HFFc6 (cell line): ENCODE measurements at regions not wholly inside any gene's neighbourhood (a gene's known extent, or its start where the extent isn't known, plus 50 kb on each side); places are given as distances from the start of the nearest gene placed in this dataset.

ENCODE experiments used
- DNase-seq: peaks from one replicate; pipeline ENCODE4 v3.0.0-alpha.2; 2018
- H3K27ac Mint-ChIP-seq: 2 replicates; pipeline ENCODE4 v1.8.0; 2020; ENCODE audit warnings: mild to moderate bottlenecking, mixed read lengths
- H3K27me3 Mint-ChIP-seq: 2 replicates; pipeline ENCODE4 v1.8.0; 2021; ENCODE audit warnings: mild to moderate bottlenecking, moderate library complexity, mixed read lengths; ENCODE audit not compliant: insufficient read depth
- H3K36me3 Mint-ChIP-seq: 2 replicates; pipeline ENCODE4 v1.8.0; 2021; ENCODE audit warnings: low read depth, mixed read lengths
- H3K4me1 Mint-ChIP-seq: 2 replicates; pipeline ENCODE4 v1.8.0; 2020; ENCODE audit warnings: low read depth, mixed read lengths
- H3K4me3 Mint-ChIP-seq: 2 replicates; pipeline ENCODE4 v1.8.0; 2020; ENCODE audit warnings: mild to moderate bottlenecking, moderate library complexity, mixed read lengths
- H3K9me3 Mint-ChIP-seq: 2 replicates; pipeline ENCODE4 v1.8.0; 2020; ENCODE audit warnings: mild to moderate bottlenecking, mixed read lengths
- CTCF ChIP-seq: fragments of 200-600 bp; sonication (generic); IDR thresholded peaks from 2 replicates; pipeline ENCODE4 v1.5.0; 2021; ENCODE audit warnings: antibody characterized with exemption, mild to moderate bottlenecking

- H3K27me3 Mint-ChIP-seq = peaks cover 2% of the 10 kb centered on the region; the same call in 1 of the 2 replicates
- H3K4me1 Mint-ChIP-seq = no peaks in the 10 kb centered on the region
- no peak for DNase-seq
- no peak overlapping the region for H3K27ac Mint-ChIP-seq
- H3K4me3 Mint-ChIP-seq = no peak overlapping the region
- TF ChIP-seq CTCF = no peak
- H3K36me3 Mint-ChIP-seq = no peaks in the 10 kb centered on the region
- H3K9me3 Mint-ChIP-seq = peaks cover 15% of the 10 kb centered on the region
Measured at GRCh38 chr1:104574620-104575019, 824.9 kb downstream of the AMY1C start.

- DNase-seq = no peak
- Mint-ChIP-seq H3K4me1 (no peaks in the 10 kb centered on the region), H3K9me3 (peaks cover 24% of the 10 kb centered on the region), H3K27me3 (no peaks in the 10 kb centered on the region), H3K4me3 (no peak overlapping the region), H3K36me3 (no peaks in the 10 kb centered on the region), H3K27ac (no peak overlapping the region)
- no peak for TF ChIP-seq CTCF
Measured at GRCh38 chr1:104592926-104593325, 843.2 kb downstream of the AMY1C start.

- H3K9me3 Mint-ChIP-seq = peaks cover 17% of the 10 kb centered on the region
- H3K4me3 Mint-ChIP-seq = no peak overlapping the region
- H3K27ac Mint-ChIP-seq = no peak overlapping the region
- no peak for TF ChIP-seq CTCF
- DNase-seq = no peak
- no peaks in the 10 kb centered on the region for H3K36me3 Mint-ChIP-seq
- no peaks in the 10 kb centered on the region for H3K4me1 Mint-ChIP-seq
- H3K27me3 Mint-ChIP-seq = no peaks in the 10 kb centered on the region
Measured at GRCh38 chr1:104593413-104594187, 843.9 kb downstream of the AMY1C start.

- DNase-seq = no peak
- Mint-ChIP-seq H3K36me3 (no peaks in the 10 kb centered on the region), H3K4me3 (no peak overlapping the region), H3K27me3 (peaks cover 2% of the 10 kb centered on the region; the same call in 1 of the 2 replicates), H3K9me3 (peaks cover 53% of the 10 kb centered on the region), H3K27ac (no peak overlapping the region), H3K4me1 (no peaks in the 10 kb centered on the region)
- TF ChIP-seq CTCF = no peak
Measured at GRCh38 chr1:104617474-104617873, 867.8 kb downstream of the AMY1C start.

GRCh38 chr1:104621221-104621620 lies 871.5 kb downstream of the AMY1C start:
- Mint-ChIP-seq H3K27me3 (no peaks in the 10 kb centered on the region), H3K27ac (no peak overlapping the region), H3K9me3 (peaks cover 39% of the 10 kb centered on the region), H3K36me3 (no peaks in the 10 kb centered on the region), H3K4me3 (no peak overlapping the region), H3K4me1 (no peaks in the 10 kb centered on the region)
- TF ChIP-seq CTCF = no peak
- no peak for DNase-seq
